Activated CD4-positive, alpha-beta T cell treated with anti-CD3 and anti-CD28 coated beads, Interleukin-2, amount 50 U/mL, for 1 hour (primary cell): ENCODE measurements at regions not wholly inside any gene's neighbourhood (a gene's known extent, or its start where the extent isn't known, plus 50 kb on each side); places are given as distances from the start of the nearest gene placed in this dataset.
"Not testable (repeated sequence)": the region's sequence is repeated elsewhere in the genome, so short reads cannot be mapped to it uniquely, and the experiment has no call there.

Source experiments
- DNase-seq: peaks from one replicate; pipeline ENCODE4 v3.0.0-alpha.2; 2020

- no peak for DNase-seq
Observed at GRCh38 chr6:167736486-167737204, 90.1 kb upstream of the AFDN start.

- DNase-seq: no peak
Observed at GRCh38 chr6:167737205-167737830, 89.4 kb upstream of the AFDN start.

- DNase-seq: no peak
Observed at GRCh38 chr6:167738386-167738785, 88.3 kb upstream of the AFDN start.

DNA sequence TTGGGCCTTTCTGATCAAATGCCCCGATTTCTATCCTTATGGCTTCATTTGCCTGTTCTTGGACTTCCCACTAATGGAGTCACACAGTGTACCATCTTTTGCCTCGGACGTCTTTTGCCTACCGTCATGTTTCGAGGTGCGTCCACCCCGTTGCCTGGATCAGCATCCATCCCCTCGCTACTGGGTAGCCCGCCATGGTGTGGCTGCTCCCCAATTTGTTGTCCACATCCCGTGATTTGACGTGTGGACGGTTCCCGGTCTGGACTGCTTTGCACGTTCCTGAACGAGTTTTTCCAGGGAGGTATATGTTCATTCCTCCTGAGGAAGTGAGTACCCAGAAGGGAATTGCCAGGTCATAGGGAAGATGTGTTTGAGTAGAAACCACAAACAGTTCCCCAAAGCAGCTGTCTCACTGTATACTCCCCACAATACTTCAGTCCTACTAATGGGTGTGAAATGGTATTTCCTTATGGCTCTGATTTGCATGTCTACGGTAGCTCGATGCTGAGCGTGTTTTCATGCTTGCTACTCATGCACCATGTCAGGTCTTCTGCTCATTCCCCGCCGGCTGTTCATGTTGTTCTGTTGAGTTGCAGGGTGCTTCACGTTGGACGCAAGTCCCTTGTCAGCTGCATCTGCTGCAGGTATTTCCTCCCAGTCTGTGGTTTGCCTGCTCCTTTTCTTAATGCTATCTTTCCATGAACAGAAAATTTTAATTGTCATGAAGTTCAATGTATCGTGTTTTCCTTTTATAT is 86.8 kb upstream of the AFDN start:
- DNase-seq: no peak

DNA sequence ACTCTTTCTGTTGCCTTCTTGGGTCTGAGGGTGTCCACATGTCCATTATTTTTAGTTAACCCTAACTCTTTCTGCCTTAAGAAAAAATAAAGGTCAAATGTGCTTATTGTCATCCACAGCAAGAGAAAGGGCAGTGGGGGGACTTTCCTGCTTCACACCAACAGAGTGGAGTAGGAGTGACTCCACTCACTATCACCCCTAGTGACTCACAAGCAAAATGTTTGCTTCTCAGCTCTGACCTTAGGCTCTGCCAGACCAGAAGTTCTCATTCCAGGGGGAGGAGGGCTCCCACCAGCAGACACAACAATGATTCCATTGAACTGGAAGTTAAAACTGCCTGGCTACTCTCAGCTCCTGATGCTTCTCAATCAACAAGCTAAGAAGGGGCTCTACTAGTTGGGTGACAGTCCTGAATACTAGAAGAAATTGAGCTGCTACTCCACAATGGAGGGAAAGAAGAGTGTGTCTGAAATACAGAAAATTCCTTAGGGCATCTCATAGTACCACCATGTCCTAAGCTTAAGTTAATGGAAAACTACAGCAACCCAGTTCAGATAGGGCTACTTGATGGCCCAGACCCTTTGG is 83.9 kb upstream of the AFDN start:
- no peak for DNase-seq

GRCh38 chr6:167744681-167745669 is 81.7 kb upstream of the AFDN start:
- no peak for DNase-seq

- no peak for DNase-seq
Observed at GRCh38 chr6:167745670-167746389, 80.9 kb upstream of the AFDN start.

GRCh38 chr6:167746390-167746907 is 80.3 kb upstream of the AFDN start:
- DNase-seq: no peak

- no peak for DNase-seq
Observed at GRCh38 chr6:167746975-167747374, 79.7 kb upstream of the AFDN start.

GRCh38 chr6:167747645-167748044 is 79.1 kb upstream of the AFDN start:
- DNase-seq: no peak

- no peak for DNase-seq
Observed at GRCh38 chr6:167748046-167748445, 78.7 kb upstream of the AFDN start.

DNA sequence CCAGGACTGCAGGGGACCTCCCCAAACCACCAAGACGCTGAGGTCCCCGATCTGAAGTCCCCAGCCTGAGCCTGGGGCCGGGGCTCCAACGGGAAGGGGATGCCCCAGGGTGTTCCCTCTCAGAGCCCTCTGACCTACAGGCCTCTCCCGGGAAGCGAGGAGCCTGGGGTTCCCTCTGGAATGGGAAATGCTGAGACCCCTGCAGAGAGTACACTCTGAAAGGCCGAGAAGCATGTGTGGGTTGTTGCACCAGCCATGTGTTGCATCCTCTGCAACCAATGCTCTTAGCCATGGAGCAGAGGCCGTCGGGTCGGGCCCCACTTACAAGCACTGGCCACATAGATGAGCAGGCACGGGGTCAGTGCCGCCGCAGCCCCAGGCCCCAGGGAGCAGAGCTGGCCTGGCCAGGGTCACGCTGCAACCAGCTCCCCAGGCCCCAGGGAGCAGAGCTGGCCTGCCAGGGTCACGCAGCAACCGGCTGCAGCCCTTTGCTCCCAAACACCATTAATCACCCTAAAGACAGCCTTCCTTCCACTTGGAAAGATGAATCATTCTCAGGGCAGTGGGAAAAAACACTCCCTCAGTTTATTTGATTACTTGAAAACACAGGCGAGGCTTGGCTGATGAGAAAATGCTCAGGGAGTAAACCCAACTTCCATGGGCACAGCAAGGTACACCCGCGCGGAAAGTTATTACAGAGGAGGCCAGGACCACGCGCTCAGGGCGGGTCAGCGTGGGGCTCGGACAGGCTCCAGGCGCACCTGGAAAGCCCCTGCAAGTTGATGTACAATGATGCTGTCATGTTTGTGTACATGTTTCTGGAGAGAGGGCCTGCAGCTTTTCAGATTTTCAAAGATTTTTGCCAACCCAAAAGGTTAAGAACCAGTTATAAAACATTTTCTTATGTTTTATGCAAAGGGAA is 78.0 kb upstream of the AFDN start:
- DNase-seq: no peak

GRCh38 chr6:167750956-167751358 is 75.8 kb upstream of the AFDN start:
- no peak for DNase-seq

GRCh38 chr6:167751579-167752115 is 75.1 kb upstream of the AFDN start:
- no peak for DNase-seq

- not testable (repeated sequence) for DNase-seq
Observed at GRCh38 chr6:167753281-167753680, 73.4 kb upstream of the AFDN start.

- DNase-seq: no peak
Observed at GRCh38 chr6:167754691-167755090, 72.0 kb upstream of the AFDN start.

DNA sequence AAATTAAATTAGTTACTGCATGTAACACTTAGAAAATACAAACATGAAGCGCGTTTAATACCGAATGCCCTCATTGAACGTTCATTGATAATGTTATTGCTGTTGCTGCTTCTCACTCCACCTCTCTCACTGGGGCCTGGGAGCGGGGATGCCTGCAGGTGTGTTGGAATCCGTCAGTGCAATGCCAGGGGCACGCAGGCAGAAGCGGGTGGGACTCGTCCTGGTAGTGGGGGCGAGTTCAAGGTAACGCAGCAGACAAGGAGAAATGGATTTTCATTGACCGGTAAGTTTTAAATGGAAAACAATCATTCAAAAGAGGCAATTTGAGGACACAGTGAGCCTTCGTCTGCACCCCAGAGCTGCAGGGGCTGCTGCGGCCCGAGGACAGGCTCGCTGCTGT is 71.2 kb upstream of the AFDN start:
- DNase-seq: no peak

- no peak for DNase-seq
Observed at GRCh38 chr6:167756597-167756996, 70.1 kb upstream of the AFDN start.

DNA sequence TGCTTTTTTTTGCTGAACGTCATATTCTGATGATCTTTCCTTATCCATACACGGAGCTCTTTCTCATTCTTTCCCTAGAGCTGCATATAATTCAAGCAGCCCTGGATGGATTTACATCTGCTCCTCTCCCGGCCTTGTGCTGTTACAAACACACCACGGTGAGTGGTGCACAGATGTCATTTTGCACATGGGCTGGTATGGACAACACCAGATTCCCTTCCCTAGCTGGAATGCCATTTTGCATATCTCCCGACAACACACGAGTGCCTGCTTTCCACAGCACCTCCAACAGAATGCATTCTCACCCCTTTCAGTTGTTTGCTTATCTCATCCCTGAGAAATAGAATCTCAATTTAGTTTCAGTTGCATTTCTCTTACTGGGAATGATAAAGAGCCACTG is 69.5 kb upstream of the AFDN start:
- DNase-seq: no peak

GRCh38 chr6:167757821-167758220 is 68.9 kb upstream of the AFDN start:
- DNase-seq: no peak
